DOHH2 (cell line): ENCODE measurements at regions not wholly inside any gene's neighbourhood (a gene's known extent, or its start where the extent isn't known, plus 50 kb on each side); places are given as distances from the start of the nearest gene placed in this dataset.

ENCODE experiments used
- CTCF ChIP-seq: fragments of 200-600 bp; sonication (generic); IDR thresholded peaks from one replicate; pipeline ENCODE4 v1.5.1; 2014; ENCODE audit warnings: antibody characterized with exemption, mild to moderate bottlenecking, low read depth, low read length; ENCODE audit not compliant: poor library complexity, severe bottlenecking
- EZH2phosphoT487 ChIP-seq: fragments of 200-600 bp; sonication (generic); IDR thresholded peaks from 2 replicates; pipeline ENCODE4 v1.6.1; 2017; ENCODE audit warnings: borderline replicate concordance, mild to moderate bottlenecking, antibody characterized with exemption, low read length, moderate library complexity, mixed read lengths

- no peak for TF ChIP-seq EZH2phosphoT487
- no peak for TF ChIP-seq CTCF
These were observed 240.4 kb upstream of the PGRMC2 start for GRCh38 chr4:128527946-128528576.
